GM19324 (cell line): ENCODE measurements at regions not wholly inside any gene's neighbourhood (a gene's known extent, or its start where the extent isn't known, plus 50 kb on each side); places are given as distances from the start of the nearest gene placed in this dataset.
"Not testable (repeated sequence)": the region's sequence is repeated elsewhere in the genome, so short reads cannot be mapped to it uniquely, and the experiment has no call there.

Source experiments
- ATAC-seq: cut with Tn5 transposase; IDR thresholded peaks from one replicate; pipeline ENCODE4 v1.9.1; 2021; ENCODE audit warnings: mild to moderate bottlenecking, moderate library complexity; ENCODE audit not compliant: unreplicated experiment, low FRiP score

DNA sequence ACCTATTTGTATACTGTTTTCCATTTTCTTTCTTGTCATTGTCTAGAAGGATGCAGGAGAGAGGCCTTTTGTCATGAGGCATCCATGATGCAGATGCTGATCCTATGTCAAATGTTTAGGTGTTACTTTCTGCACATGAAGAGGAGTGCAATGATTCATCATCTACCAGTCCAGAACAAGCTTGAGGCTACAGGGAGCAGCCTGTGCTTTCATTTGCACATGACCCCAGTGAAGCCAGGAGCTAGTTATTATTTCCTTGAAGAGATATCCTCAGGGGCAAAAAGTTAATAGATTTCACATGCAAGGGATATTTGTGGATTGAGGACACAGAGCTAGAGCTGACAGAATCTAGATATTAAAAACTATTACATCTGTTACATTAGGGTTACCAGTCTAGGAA lies 204.4 kb upstream of the TGFBR2 start:
- ATAC-seq, result no peak

- ATAC-seq, result no peak
These were observed 198.8 kb upstream of the TGFBR2 start for GRCh38 chr3:30407651-30408050.

DNA sequence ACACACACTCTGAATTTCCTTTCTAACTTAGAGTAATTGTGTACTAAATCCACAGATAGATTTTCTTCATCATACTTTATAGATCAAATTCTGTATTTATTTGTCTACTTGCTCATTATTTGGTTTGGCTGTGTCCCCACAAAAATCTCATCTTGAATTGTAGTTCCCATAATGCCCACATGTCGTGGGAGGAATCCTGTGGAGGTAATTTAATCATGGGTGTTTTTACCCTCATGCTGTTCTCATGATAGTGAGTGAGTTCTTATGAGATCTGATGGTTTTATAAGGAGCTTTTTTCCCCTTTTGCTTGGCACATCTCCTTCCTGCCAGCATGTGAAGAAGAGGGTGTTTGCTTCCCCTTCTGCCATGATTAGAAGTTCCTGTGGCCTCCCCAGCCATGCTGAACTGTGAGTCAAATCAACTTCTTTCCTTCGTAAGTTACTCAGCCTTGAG lies 198.3 kb upstream of the TGFBR2 start:
- no peak for ATAC-seq

- ATAC-seq, result no peak
These were observed 188.0 kb upstream of the TGFBR2 start for GRCh38 chr3:30418443-30418842.

GRCh38 chr3:30421266-30421665 lies 185.1 kb upstream of the TGFBR2 start:
- ATAC-seq, result no peak

GRCh38 chr3:30426293-30426993 lies 180.0 kb upstream of the TGFBR2 start:
- no peak for ATAC-seq

DNA sequence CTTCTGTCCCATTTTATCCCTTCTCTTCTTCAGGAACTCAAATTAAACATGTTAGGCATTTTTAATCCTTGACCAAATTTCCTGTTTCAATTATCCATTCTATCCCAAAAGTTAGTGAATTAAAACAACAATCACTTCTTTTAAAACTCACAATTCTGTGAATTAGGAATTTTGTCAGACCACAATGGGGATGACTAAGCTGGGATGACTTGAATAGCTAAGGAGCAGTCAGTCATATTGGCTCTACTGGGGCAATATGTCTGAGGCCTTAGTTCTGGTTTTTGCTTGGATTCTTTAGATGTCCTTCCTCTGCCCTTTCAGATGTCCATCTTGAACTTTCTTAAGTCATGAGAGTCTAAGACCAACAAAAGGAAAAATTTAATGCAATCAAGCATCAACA lies 178.2 kb upstream of the TGFBR2 start:
- no peak for ATAC-seq

DNA sequence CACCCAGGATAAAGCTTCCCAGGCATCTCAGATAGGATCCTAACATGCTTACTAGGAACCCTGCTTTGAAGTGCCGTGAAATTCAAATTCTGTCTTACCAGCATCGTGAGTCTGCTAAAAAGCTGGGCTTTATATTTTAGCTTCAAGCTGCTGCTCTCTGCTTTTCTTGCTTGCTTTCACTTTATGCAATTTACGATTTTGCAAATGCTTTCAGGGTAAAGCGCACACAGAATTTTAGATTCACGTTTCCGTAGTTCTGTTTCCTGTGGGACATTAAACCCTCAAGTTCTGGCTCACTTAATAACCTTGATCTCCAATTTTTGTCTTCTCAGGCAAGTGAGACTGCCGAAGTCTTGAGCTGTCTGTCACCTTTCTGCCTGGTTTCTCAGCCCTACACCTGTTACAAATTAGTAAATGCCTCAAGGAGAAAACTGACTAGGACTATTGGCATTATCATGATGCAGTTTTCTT lies 170.5 kb upstream of the TGFBR2 start:
- ATAC-seq, result no peak

- ATAC-seq, result no peak
These were observed 169.2 kb upstream of the TGFBR2 start for GRCh38 chr3:30437171-30437601.

- no peak for ATAC-seq
These were observed 168.3 kb upstream of the TGFBR2 start for GRCh38 chr3:30438126-30438525.

- no peak for ATAC-seq
These were observed 166.8 kb upstream of the TGFBR2 start for GRCh38 chr3:30439451-30440053.

DNA sequence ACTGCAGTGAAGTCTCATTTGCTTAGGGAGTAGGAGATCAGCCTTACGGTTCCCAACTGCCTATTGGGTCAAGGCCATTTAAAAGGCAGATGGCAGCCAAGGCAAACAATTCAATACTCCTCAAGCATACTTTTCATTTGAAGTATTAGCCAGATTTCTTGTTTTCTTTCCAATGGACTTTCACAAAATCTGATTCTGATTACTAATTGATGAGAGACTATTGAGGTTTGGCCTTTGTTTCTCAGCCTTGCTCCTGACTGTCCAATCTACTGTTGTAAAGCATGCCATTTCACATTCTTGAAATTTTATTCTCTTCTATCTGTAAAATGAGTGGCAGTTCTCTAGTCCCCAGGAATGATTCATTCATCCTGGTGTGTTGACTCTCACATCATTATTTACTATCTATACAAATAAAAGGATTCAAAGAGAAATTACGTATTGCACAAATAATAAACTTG lies 166.2 kb upstream of the TGFBR2 start:
- no peak for ATAC-seq

DNA sequence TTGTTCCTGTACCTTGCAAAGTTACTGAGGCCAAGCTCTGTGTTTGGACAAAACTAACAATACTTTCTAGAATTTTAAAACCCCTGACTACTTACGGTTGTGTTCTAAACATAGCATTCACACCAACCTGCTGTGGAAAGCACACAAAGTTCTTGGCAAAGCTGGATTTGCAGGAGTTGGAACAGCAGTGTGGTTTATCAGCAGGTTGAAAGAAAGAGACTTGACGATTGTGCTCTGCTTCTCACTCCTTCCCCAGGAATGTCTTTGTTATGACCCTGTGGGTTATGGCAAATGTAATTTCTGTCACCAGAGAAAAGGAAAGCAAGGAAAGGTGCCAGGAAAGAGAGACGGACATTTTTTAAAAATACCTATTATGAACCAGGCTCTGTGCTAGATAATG lies 165.5 kb upstream of the TGFBR2 start:
- ATAC-seq, result no peak

- ATAC-seq, result no peak
These were observed 162.4 kb upstream of the TGFBR2 start for GRCh38 chr3:30443756-30444673.

GRCh38 chr3:30448450-30449289 lies 157.7 kb upstream of the TGFBR2 start:
- ATAC-seq, result no peak

- no peak for ATAC-seq
These were observed 157.1 kb upstream of the TGFBR2 start for GRCh38 chr3:30449290-30449632.

DNA sequence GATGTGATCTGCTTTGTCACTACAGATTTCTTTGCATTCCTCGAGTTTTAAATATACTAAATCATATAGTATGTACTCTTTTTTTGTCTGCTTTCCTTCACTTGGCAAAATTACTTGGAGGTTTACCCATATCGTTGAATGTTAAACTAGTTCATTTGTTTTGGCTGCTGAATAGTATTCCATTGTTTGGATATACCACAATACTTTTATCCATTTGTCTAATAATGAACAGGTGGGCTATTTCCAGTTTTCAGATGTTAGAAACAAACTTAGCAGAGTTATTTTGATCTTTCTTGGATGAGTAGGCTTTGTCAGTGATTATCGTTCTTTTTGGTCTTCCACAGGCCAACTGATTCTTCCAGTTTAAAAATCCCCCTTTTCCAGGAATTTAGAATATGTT lies 154.0 kb upstream of the TGFBR2 start:
- no peak for ATAC-seq

DNA sequence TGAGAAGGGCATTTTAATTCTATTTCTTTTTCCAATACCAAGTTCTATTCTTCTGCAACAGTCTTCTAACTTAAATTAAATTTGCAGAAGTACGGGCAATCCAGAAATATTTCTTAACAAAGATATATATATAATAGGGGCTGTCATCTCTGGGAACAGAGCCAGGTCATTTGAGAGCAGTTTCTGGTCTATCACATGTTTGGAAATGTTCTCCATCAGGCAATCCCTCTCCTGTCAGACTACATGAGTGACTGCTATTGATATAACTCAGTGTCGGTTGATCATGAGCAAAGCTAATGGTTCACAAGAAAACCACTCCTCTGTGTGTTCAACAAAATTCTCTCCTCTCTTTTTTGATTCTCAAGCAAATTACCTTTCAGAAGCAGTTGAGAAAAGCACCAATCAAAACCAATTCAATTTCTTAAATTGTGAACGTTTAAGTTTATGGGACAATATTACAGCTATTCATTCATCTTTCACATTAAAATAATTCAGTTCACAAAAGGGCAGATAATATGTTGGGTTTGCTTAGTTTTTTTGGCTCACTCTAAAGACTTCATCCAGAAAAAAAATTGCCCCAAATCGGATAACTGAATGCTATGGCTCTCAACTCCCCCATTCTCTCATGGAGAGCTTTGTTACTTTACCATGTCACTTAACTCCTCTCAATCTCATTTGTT lies 152.9 kb upstream of the TGFBR2 start:
- no peak for ATAC-seq

DNA sequence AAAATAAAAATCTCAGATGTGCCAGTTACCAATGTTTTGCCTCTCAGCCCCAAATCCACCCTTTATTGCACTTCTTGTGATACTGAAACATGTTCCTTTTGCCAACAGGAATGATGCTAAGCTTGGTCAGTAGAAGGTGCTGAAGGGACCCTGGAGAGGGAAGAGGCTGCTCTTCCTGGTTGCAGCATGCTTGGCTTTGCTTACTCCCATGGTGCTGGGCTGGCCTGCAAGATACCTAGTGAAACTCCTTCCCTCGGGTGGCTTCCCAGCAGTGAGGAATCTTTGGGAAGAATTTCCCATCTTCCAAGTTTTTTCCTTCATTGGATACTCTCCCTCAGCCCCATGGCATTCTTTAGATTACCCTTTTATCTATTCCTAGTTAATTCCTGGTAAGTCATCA lies 151.8 kb upstream of the TGFBR2 start:
- no peak for ATAC-seq

DNA sequence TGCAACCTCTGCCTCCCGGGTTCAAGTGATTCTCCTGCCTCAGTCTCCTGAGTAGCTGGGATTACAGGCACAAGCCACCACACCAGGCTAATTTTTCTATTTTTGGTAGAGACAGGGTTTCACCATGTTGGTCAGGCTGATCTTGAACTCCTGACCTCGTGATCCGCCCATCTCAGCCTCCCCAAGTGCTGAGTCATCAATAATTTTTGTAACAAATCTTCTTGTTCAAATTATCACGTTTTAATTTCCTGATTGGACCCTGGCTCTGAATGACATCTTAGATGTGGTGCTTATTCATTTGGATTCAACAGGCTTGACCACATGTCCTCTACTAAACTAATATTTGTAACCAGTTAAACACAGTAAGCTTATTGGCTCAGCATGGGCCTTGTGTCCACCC lies 151.3 kb upstream of the TGFBR2 start:
- ATAC-seq, result not testable (repeated sequence)
